Esophagus muscularis mucosa (tissue), 4 donors: ENCODE measurements at regions not wholly inside any gene's neighbourhood (a gene's known extent, or its start where the extent isn't known, plus 50 kb on each side); places are given as distances from the start of the nearest gene placed in this dataset.

Source experiments
- DNase-seq: peaks from one replicate; pipeline ENCODE4 v3.0.0-alpha.2; 2017; ENCODE audit errors: extremely low spot score
- H3K27ac ChIP-seq, 4 donors: fragments of 200-600 bp; sonication (generic); replicated peaks in 1 of 4; 1 replicate in 3 of 4; 2 replicates in 1 of 4; pipeline ENCODE4 v1.5.1; 2016 to 2019; ENCODE audit warnings: mild to moderate bottlenecking in 1 of 4
- H3K27me3 ChIP-seq, 4 donors: fragments of 200-600 bp; sonication (generic); one replicate each; pipeline versions ENCODE4 v1.5.1 to v1.6.0; 2016 to 2019
- H3K36me3 ChIP-seq, 4 donors: fragments of 200-600 bp; sonication (generic); one replicate each; pipeline ENCODE4 v1.5.1; 2016 to 2019
- H3K4me1 ChIP-seq, 4 donors: fragments of 200-600 bp; sonication (generic); one replicate each; pipeline ENCODE4 v1.5.1; 2016 to 2019
- H3K4me3 ChIP-seq, 4 donors: fragments of 200-600 bp; sonication (generic); 1 replicate in 2 of 4; 2 replicates in 2 of 4; pipeline ENCODE4 v1.5.1; 2016 to 2019; ENCODE audit warnings: mild to moderate bottlenecking in 4 of 4, moderate library complexity in 1 of 4
- H3K9me3 ChIP-seq, 4 donors: fragments of 200-600 bp; sonication (generic); 1 replicate in 3 of 4; 2 replicates in 1 of 4; pipeline ENCODE4 v1.5.1; 2016 to 2019
- EP300 ChIP-seq: sonication (generic); formaldehyde crosslinking; IDR thresholded peaks from one replicate; pipeline ENCODE4 v1.6.1; 2017; ENCODE audit warnings: antibody characterized with exemption
- POLR2A ChIP-seq: fragments of 450-650 bp; IDR thresholded peaks from one replicate; pipeline ENCODE4 v1.6.1; 2017; ENCODE audit warnings: antibody characterized with exemption, moderate library complexity, mild to moderate bottlenecking, low read depth
- POLR2AphosphoS5 ChIP-seq, 2 donors: sonication (generic); formaldehyde crosslinking; IDR thresholded peaks; one replicate each; pipeline ENCODE4 v1.6.1; 2017; ENCODE audit warnings: antibody characterized with exemption in 2 of 2
- WGBS: methylation state at CpG from one replicate; pipeline ENCODE4 v1.1.5; 2018; 5-methylcytosine and 5-hydroxymethylcytosine counted together
- intact Hi-C: fragments of 100-400 bp; cut with DNase I; formaldehyde crosslinking; loops from one replicate; pipeline ENCODE4 v1.15.1; 2023
- TF ChIP-seq, protein P1 (sequence below), 3 experiments: fragments of 200-600 bp in 2 of 3; fragments of 450-650 bp in 1 of 3; sonication (generic) in 2 of 3; IDR thresholded peaks; one replicate each; pipeline ENCODE4 v1.5.1; 2017 to 2019; ENCODE audit warnings: antibody characterized with exemption in 3 of 3, mild to moderate bottlenecking in 2 of 3, moderate library complexity in 1 of 3

DNA sequence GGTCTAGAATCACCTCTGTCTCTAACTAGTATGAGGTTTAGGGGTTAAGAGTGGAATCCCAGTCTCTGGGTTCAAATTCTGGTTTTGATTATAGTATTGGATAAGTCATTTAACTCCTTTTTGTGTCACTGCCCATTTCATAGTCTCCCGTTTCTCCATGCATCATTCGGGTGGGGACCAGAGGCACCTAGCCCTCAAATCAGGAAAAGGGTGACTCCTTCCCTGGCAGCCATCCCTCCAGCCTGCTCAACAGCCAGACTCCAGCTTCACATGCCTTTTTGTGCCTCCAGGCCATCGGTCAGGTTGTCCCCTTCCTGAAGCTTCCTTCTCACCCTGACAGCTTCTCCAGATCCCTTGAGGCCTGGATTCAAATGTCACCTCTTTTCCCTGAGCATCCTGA, 139.8 kb downstream of the DHX35 start:
- peaks cover 0 to 19% (median 7%) of the 10 kb centered on the region in 4 donors for H3K9me3 ChIP-seq
- no peak overlapping the region for H3K4me3 ChIP-seq
- 84% methylated on average over 3 of the region's 3 CpGs for WGBS
- H3K4me1 ChIP-seq = no peaks in the 10 kb centered on the region
- TF ChIP-seq, protein P1, sequence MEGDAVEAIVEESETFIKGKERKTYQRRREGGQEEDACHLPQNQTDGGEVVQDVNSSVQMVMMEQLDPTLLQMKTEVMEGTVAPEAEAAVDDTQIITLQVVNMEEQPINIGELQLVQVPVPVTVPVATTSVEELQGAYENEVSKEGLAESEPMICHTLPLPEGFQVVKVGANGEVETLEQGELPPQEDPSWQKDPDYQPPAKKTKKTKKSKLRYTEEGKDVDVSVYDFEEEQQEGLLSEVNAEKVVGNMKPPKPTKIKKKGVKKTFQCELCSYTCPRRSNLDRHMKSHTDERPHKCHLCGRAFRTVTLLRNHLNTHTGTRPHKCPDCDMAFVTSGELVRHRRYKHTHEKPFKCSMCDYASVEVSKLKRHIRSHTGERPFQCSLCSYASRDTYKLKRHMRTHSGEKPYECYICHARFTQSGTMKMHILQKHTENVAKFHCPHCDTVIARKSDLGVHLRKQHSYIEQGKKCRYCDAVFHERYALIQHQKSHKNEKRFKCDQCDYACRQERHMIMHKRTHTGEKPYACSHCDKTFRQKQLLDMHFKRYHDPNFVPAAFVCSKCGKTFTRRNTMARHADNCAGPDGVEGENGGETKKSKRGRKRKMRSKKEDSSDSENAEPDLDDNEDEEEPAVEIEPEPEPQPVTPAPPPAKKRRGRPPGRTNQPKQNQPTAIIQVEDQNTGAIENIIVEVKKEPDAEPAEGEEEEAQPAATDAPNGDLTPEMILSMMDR (IDR thresholded peaks at IDR 0.05) = no peak
- TF ChIP-seq POLR2A (no peak), EP300 (no peak), POLR2AphosphoS5 (IDR thresholded peaks at IDR 0.05) (no peak)
- no peaks in the 10 kb centered on the region for H3K36me3 ChIP-seq
- intact Hi-C loops = no loop called here
- no peak overlapping the region for H3K27ac ChIP-seq
- no peak for DNase-seq
- H3K27me3 ChIP-seq = peaks cover 0 to 53% (median 0%) of the 10 kb centered on the region in 4 donors

DNA sequence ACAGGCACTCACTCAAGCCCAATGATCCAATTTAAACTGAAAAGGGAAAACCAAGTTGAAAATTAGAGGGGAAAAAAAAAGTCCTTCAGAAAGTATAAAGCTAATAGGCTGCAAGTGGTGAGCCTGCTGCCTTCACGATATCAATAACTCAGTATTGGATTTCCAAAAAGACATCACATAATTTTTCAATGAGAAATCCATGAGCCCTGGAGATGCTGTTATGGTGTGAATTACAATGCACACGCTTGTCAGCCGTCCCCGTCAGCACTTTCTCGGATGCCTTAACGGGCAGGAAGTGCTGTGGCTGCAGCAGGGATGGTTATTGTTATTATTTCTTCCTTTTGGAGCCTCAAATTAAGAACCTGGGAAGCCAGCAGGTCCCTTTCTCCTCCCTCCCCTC, 138.5 kb downstream of the DHX35 start:
- no peaks in the 10 kb centered on the region for H3K4me1 ChIP-seq
- no peak overlapping the region for H3K4me3 ChIP-seq
- peaks cover 0 to 43% (median 0%) of the 10 kb centered on the region in 4 donors for H3K27me3 ChIP-seq
- H3K27ac ChIP-seq = no peak overlapping the region
- intact Hi-C loops = no loop called here
- H3K9me3 ChIP-seq = peaks cover 0 to 8% (median 3%) of the 10 kb centered on the region in 4 donors
- no peaks in the 10 kb centered on the region for H3K36me3 ChIP-seq
- TF ChIP-seq, protein P1 (IDR thresholded peaks at IDR 0.05) = no peak
- no peak for TF ChIP-seq POLR2A
- TF ChIP-seq POLR2AphosphoS5 (IDR thresholded peaks at IDR 0.05) = no peak
- TF ChIP-seq EP300 = no peak
- no peak for DNase-seq
- WGBS = 34% methylated on average over 6 of the region's 6 CpGs

GRCh38 chr20:39097889-39098288, 135.7 kb downstream of the DHX35 start:
- 76% methylated on average over 3 of the region's 3 CpGs for WGBS

GRCh38 chr20:39095870-39096269, 133.7 kb downstream of the DHX35 start:
- TF ChIP-seq, protein P1 (IDR thresholded peaks at IDR 0.05) = no peak
- TF ChIP-seq EP300 = no peak
- TF ChIP-seq POLR2AphosphoS5 (IDR thresholded peaks at IDR 0.05) = no peak
- TF ChIP-seq POLR2A = no peak
- Histone ChIP-seq H3K27ac (no peak overlapping the region), H3K4me1 (no peaks in the 10 kb centered on the region), H3K27me3 (peaks cover 0 to 16% (median 0%) of the 10 kb centered on the region in 4 donors), H3K9me3 (no peaks in the 10 kb centered on the region), H3K36me3 (no peaks in the 10 kb centered on the region), H3K4me3 (no peak overlapping the region)
- no peak for DNase-seq
- intact Hi-C loops = no loop called here
- WGBS = 100% methylated on average over 1 of the region's 1 CpG

More at GRCh38 chr20:39097889-39098288, 135.7 kb downstream of the DHX35 start:
- TF ChIP-seq POLR2AphosphoS5 (IDR thresholded peaks at IDR 0.05) (no peak), EP300 (no peak), POLR2A (no peak)
- TF ChIP-seq, protein P1 (IDR thresholded peaks at IDR 0.05) = no peak
- Histone ChIP-seq H3K27ac (no peak overlapping the region), H3K9me3 (no peaks in the 10 kb centered on the region), H3K4me3 (no peak overlapping the region), H3K36me3 (no peaks in the 10 kb centered on the region), H3K27me3 (peaks cover 0 to 34% (median 0%) of the 10 kb centered on the region in 4 donors), H3K4me1 (no peaks in the 10 kb centered on the region)
- no peak for DNase-seq
- intact Hi-C loops = no loop called here

DNA sequence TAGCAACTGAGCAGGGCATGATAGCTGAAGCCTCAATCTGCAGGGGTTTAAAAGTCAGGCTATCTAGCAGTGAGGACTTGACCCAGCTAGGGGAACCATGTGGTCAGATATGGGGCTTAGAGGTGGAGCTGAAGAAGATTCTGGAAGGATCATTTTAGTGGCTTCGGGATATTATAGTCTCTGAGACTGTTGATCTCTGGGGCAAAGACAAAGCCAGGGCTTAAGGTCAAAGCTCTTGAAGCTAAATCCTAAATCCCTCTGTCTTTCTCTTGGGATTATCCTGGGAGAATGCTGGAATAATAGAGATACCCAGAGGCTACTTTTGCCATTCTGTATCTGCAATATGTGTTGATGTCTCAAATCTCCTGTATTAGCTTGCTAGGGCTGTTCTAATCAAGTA, 132.2 kb downstream of the DHX35 start:
- intact Hi-C loops = no loop called here
- TF ChIP-seq POLR2AphosphoS5 (IDR thresholded peaks at IDR 0.05) (no peak), EP300 (no peak), POLR2A (no peak)
- TF ChIP-seq, protein P1 (IDR thresholded peaks at IDR 0.05) = no peak
- Histone ChIP-seq H3K27me3 (peaks cover 0 to 16% (median 0%) of the 10 kb centered on the region in 4 donors), H3K4me1 (no peaks in the 10 kb centered on the region), H3K4me3 (no peak overlapping the region), H3K27ac (no peak overlapping the region), H3K36me3 (no peaks in the 10 kb centered on the region), H3K9me3 (no peaks in the 10 kb centered on the region)
- WGBS = 100% methylated on average over 1 of the region's 1 CpG
- DNase-seq = no peak
